ENCODE measurements at regions not wholly inside any gene's neighbourhood (a gene's known extent, or its start where the extent isn't known, plus 50 kb on each side); places are given as distances from the start of the nearest gene placed in this dataset.

- no peak for TF ChIP-seq CTCF (IDR thresholded peaks at IDR 0.05)
- TF ChIP-seq POLR2AphosphoS5 (IDR thresholded peaks at IDR 0.05): no peak
- no peak for TF ChIP-seq POLR2A (IDR thresholded peaks at IDR 0.05)
- no peak for TF ChIP-seq EP300 (IDR thresholded peaks at IDR 0.05)
Observed at GRCh38 chr9:90526386-90526785, 116.2 kb downstream of the DIRAS2 start.

Data from suprapubic skin (tissue), 4 donors.